CD4-positive, alpha-beta T cell treated with Interleukin-6 for 4 hours (primary cell): ENCODE measurements at regions not wholly inside any gene's neighbourhood (a gene's known extent, or its start where the extent isn't known, plus 50 kb on each side); places are given as distances from the start of the nearest gene placed in this dataset.
"Not testable (repeated sequence)": the region's sequence is repeated elsewhere in the genome, so short reads cannot be mapped to it uniquely, and the experiment has no call there.

Source experiments
- DNase-seq: peaks from one replicate; pipeline ENCODE4 v3.0.0-alpha.2; 2020; ENCODE audit warnings: mixed read lengths

DNA sequence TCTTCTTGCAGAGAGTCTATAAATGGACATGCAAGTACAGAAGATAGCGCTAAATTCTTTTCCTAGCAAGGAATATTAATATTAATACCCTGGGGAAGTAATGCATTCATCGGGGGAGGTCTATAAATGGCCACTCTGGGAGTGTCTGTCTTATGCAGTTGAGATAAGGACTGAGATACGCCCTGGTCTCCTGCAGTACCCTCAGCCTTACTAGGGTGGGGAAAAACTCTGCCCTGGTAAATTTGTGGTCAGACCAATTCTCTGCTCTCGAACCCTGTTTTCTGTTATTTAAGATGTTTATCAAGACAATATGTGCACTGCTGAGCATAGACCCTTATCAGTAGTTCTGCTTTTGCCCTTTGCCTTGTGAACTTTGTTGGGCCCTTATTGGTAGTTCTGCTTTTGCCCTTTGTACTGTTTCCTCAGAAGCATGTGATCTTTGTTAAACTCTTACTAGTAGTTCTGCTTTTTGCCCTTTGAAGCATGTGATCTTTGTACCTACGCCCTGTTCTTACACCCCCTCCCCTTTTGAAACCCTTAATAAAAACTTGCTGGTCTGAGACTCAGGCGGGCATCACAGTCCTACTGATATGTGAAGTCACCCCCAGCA lies 1956.2 kb downstream of the PCDH9 start:
- DNase-seq = not testable (repeated sequence)

DNA sequence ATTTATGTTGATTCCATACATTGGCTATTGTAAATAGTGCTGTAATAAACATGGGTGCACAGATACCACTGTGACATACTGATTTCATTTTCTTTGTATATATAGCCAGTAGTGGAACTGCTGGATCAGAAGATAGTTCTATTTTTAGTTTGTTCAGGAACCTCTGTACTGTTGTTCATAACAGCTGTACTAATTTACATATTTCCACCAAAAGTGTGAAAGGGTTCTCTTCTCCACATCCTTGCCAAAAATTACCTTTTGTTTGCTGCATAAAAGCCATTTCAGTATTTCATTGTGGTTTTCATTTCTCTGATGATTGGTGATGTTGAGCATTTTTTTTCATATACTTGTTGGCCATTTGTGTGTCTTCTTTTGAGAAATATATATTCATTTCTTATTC lies 1962.1 kb downstream of the PCDH9 start:
- DNase-seq = no peak

DNA sequence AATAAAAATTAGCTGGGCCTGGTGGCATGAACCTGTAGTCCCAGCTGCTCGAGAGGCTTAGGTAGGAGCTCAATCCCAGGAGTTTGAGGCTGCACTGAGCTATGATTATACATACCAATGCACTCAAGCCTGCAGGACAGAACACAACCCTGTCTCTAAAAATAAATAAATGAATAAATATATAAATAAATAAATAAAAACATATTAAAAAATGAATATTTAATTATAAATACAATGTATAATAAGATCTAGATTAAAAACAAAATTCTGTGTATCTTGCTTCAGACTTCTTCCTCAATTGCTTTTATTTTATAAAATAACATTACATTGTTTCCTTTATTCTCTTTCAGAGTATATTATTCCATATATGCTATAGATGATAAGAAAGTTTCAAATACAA lies 1964.1 kb downstream of the PCDH9 start:
- no peak for DNase-seq

DNA sequence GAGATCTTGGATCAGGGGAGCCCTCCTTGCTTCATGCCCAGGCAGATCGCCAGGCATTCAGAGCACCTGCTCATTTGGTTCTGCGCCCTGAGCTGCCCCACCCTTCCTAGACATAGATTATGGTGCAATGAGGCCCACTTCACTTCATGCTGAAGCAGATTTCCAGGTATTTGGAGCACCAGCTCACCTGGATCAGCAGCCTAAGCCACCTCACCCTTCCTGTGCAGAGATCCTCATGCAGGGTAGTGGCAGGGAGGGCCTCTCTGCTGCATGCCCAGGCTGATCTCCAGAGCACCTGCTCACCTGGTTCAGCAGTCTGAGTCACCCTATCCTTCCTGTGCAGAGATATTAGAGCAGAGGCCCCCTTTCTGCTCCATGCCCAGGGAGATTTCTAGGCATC lies 1966.1 kb downstream of the PCDH9 start:
- DNase-seq = no peak

DNA sequence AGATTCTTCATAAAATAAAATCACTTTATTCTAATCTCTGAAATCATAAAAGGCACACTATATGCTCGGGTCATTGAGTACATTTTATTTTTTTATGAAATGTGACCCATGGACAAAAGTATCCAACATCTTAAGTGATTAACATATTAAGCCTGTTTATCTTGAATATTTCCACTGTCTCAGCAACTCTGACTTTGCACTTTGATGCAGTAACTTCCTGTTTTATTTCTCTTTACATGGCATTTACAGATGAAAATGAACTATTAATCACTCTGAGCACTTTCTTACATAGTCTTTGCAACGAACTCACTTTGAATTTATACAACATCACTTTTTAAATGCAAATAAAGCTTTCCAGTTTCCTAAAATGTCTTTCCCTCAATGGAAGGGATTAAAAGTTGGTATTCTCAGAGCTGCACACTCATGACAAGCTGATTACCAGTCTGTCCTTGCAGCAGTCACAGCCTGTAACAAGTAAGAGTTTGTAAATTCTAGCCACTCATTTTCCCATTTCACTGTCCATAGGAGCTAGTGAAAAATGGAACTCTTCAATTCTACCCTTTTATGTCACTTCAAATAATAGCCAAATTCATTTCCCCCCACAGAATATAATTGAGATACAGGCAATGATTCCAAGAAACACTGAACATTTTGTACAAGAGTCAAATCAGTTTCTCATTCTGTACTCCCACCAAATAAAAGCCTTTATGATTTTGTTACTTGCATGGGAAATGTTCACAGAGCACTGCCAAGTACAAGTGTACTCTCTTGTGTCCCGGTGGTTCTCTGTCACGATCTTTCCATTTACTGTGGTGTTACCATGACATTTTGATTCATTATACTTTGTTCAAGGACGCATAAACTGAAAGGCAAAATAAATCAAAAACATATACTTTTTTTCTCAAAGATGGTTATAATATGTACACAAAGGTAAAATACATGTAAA lies 1968.9 kb downstream of the PCDH9 start:
- no peak for DNase-seq

DNA sequence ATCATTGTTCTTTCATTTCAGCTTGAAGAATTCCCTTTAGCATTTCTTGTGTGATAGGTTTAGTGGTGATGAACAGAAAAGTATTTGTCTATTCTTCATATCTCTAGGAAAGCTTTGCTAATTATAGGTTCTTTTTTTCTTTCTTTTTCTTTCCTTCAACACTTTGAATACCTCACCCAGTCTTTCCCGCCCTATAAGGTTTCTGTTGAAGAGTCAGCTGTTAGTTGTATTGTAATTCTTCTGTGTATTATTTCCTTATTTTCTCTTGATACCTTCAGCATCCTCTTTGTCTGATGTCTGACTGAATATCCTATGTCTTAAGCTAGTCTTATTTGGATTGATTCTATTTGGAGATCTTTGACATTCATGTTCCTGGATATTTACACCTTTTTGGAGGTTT lies 1989.4 kb downstream of the PCDH9 start:
- no peak for DNase-seq

DNA sequence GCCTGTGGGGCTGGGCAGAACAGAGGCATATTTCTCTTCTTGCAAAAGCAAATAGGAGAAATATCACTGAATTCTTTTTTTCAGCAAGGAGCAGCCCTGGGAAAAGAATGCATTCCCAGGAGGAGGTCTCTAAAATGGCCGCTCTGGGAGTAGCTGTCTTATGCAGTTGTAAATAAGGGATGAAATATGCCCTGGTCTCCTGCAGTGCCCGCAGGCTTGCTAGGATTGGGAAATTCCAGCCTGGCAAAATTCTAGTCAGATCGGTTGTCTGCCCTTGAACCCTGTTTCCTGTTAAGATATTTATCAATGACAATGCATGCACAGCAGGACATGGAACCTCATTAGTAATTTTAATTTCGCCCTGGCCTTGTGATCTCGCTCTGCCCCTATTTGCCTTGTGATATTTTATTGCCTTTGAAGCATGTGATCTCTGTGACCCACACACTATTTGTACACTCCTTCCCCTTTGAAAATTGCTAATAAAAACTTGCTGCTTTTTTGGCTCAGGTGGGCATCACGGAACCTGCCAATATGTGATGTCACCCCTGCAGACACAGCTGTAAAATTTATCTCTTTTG lies 1993.2 kb downstream of the PCDH9 start:
- DNase-seq = no peak

DNA sequence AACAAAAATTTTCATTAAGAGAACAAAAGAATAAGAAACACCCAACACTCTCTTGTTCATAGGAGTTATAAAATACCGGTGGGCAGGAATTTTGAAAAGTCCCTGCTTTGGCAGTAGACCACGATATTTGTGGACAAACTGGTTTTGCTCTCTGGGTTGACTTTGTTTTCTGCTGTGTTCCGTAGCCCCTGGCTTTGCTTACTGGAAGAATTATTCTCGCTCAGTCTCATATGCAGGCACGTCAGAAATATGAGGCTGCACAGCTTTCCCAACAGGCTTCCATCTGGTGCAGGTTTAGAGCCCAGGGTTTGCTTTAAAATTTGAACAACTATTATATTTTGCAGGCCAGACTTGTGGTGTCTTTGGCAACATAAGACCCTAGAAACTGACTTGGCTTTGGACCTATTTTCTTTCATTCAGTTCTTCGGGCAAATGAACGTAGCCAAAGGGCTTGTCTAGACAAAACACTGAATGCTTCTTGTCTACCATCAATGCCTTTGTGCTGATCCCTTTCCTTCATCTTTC lies 2012.6 kb downstream of the PCDH9 start:
- DNase-seq = no peak

DNA sequence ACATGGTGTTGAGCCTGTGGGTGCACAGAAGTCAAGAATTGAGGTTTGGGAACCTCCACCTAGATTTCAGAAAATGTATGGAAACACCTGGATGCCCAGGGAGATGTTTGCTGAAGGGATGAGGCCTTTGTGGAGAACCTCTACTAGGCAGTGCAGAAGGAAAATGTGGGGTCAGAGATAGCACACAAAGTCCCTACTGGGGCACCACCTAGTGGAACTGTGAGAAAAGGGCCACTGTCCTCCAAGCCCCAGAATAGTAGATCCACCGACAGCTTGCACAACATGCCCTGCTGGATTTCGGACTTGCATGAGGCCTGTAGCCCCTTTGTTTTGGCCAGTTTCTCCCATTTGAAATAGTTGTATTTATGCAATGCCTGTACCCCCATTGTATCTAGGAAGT lies 2027.3 kb downstream of the PCDH9 start:
- DNase-seq = not testable (repeated sequence)

DNA sequence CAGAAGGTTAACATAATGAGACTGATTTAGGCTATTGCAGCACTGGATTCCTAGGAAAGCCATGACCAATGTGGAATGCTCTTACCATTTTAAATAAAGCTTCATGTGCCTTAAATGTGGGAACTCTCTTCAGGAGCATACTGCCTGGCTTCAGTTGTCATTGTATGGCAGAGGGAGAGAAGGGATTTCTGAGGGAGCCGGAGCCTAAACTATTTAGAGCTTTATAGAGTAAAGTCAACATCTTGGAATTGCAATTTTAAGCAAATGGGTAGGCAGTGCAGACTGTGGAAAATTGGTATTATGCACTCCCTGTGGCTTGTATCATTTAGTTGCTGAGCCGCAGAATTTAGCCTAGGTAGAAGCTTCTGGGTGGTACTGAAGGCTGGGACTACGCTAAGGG lies 2041.4 kb downstream of the PCDH9 start:
- DNase-seq = no peak

DNA sequence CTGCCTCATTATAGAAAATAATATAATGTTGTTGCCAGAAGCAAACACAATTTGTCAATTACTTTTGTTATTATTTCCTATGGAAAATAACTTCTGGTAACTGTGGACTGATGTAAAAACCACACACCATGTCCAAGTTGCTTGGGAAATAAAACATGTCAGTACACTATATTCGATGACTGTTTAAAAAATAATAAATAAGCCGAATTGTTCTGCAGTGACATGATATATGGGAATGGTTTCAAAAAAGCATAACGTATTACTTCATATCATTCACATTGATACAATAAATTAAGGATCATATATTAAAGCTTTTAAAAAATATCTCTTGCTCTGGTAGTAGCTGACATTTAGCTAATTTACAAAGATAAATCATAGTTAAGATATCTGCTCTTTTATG lies 2062.1 kb downstream of the PCDH9 start:
- no peak for DNase-seq

DNA sequence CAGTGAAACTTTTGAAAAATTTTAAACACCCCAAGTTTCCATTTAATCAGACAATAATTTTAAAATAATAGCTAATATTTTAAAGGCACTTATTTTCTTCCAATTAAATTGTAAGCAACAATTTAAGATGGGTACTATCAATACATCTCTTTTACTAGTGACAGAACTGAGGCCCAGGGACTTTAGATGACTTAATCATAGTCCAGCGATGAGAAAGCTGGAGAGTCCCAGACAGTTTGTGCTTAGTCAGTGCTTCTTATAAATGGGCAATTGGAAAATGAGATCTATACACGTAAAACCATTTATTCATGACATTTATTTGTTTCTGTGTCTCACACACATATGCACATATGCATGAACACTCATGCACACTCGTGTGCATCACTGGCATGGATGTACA lies 2063.5 kb downstream of the PCDH9 start:
- DNase-seq = no peak

DNA sequence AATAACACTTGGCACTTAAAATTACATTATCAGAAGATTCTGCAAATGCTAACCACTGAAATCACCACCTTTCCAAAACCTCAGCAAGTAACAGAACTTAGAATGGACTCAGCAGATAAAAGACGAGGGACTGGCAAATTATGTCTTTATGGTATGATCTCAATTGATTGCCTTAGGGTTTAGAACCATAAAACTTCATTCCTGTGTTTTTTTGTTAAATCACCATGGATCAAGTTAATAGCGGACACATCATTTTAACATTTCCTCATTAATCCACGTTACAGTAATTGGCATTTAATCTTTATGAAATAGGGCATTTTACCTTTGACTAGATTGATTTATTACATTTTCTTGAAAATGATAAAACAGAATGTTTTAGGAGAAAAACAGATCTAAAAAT lies 2070.3 kb downstream of the PCDH9 start:
- DNase-seq = no peak

DNA sequence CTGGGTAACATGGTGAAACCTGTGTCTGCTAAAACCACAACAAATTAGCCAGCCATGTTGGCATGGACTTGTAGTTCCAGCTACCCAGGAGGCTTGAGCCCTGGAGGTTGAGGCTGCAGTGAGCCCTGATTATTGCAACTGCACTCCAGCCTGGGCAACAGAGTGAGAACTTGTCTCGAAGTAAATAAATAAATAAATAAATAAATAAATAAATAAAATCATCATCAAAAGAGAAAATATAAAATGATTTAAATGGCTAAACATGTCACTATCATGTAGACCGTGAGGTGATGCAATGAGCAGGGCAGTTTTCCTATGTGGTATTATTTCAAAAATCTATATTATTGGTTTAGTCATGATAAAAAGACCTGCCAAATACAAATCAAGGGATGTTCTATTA lies 2074.3 kb downstream of the PCDH9 start:
- no peak for DNase-seq

DNA sequence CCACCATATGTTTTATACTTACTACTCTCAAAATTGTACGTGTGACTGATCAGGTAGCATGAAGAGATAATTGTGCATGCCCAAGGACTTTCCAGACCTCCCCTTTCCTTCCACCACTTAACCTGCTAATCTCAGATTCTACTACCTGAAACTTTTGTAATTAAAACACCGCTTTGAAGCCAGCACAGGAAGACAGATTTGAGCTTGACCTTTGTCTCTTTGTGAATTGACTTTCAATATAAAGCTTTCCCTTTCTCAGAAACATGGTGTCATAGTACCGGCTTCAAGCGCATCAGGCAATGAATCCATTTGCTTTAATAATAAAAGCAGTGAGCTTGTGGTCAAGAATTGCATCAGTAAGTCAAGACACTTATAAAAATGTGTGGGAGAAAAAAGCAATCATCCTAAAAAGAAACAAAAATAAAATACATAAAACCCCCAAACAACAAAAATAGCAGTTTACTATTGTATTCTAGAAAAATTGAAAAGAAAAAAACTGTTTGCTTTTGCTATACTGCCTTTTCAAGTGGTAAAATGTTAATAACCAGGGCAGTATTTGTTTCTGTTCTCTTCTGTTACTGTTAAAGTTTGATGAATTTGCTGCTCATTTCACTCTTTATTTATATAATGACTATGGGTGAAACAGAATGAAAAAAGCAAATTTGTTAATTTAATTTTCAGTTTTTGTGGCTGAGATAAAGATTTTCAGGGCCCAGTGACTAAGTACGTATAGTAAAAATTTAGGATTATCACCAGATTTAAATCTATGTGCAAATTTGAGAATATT lies 2075.3 kb downstream of the PCDH9 start:
- no peak for DNase-seq

DNA sequence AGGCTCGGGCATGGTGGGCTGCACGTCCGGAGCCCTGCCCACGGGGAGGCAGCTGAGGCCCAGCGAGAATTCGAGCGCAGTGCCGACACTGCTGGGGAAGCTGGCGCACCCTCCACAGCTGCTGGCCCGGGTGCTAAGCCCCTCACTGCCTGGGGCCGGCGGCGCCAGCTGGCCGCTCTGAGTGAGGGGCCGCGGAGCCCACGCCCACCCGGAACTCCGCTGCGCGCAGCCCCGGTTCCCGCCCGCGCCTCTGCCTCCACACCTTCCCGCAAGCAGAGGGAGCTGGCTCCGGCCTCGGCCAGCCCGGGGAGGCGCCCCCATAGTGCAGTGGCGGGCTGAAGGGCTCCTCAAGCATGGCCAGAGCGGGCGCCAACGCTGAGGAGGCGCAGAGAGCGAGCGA lies 2080.4 kb downstream of the PCDH9 start:
- no peak for DNase-seq

DNA sequence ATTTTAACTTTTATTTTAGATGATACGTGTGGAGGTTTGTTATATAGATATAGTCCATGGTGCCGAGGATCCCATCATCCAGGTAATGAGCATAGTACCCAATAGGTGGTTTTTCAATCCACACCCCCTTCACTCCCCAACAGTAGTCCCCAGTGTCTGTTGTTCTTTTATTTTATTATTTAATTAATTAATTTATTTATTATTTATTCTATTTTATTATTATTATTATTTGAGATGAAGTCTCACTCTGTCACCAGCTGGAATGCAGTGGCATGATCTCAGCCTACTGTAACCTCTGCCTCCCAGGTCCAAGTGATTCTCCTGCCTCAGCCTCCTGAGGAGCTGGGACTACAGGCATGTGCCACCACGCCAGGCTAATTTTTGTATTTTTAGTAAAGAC lies 2086.2 kb downstream of the PCDH9 start:
- no peak for DNase-seq

DNA sequence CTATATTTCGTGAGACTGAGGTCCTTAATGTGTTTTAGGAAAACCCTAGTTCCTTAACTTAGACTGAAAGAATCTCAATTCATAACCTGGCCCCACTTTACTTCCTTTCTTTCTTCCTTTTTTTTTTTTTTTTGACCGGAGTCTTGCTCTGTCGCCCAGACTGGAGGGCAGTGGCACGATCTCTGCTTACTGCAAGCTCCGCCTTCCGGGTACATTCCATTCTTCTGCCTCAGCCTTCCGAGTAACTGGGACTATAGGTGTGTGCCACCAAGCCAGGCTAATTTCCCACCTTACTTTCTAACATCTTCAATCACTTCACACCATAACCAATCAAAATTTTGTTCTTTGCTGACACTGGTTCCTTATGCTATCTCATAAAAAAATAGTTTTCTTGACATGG lies 2097.0 kb downstream of the PCDH9 start:
- no peak for DNase-seq

DNA sequence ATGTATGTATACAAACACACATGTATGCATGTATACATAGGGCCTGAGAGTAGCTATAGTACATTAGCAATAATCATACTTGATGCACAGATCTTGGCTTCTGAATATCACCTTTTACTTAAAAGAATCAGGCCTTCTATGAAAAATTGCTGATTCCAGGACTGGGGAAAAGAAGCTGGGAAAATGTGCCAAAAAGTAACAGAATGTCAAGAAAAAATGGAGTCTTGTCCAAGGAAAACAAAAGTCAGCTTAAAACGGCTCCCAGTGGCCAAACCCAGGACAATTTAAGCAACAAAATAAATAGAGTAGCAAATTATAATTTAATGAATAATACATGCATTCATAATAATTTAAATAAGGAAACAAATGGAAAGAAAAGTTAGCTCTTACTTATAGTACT lies 2104.9 kb downstream of the PCDH9 start:
- no peak for DNase-seq

DNA sequence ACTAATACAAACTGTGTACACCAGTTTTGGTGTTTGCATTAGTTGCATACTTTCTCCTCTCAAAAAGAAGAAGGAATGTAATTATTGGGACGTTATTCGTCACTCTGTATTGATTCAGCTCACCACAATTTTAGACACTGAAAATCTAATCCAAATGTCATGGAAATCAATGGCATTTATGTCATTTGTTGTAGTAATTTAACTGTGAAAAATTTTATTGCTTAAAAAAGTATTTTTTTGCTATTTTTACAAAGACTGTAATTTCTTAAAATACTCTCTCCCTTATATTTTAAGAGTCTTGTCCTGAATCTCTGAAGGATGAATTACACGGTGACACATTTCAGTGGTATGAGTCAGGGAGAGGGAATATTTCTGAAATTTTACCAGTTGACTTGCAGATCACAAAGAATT lies 2117.6 kb downstream of the PCDH9 start:
- no peak for DNase-seq

DNA sequence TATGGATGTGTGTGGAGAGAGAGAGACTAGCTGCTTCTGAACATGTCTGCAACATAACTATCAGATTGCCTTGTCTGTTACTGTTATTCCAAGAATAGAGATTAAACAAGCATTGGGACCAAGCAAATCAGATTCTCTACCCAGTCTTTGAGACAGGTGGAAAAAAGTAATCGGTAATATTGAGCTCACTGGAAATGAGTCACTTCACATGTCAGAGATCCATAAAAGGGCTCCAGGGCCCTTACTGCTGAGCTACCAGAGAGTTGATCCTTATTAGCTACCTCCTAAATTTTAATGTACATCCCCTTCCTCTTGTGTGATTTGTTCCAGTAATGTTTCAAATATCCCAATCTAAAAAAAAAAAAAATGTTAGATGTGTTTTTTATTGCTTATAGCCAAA lies 2118.0 kb downstream of the PCDH9 start:
- no peak for DNase-seq

DNA sequence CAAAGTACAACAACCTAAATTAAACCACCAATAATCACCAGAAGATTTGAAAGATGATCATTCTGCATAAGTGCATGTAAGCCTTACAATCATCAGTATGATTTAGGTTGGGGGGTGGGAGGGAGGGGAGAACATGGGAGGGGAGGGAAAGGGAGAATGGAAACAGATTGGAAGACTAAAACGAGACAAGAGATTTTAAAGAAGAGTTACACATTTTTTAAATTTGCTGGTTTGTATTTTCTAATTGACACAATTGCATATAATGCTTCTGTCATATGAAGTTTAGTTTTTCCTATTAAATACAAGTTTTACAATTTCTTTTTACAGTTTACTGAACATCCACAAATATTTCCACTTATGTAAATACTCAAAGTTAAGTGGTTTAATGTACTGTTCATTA lies 2118.9 kb downstream of the PCDH9 start:
- DNase-seq = no peak

DNA sequence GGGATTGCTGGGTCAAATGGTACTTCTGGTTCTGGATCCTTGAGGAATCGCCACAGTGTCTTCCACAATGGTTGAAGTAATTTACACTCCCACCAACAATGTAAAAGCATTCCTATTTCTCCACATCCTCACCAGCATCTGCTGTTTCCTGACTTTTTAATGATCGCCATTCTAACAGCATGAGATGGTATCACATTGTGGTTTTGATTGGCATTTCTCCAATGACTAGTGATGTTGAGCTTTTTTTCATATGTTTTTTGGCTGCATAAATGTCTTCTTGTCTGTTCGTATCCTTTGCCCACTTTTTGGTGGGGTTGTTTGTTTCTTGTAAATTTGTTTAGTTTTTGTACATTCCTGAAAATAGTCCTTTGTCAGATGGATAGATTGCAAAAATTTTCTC lies 2125.7 kb downstream of the PCDH9 start:
- not testable (repeated sequence) for DNase-seq
